GM12874 (cell line): ENCODE measurements at regions not wholly inside any gene's neighbourhood (a gene's known extent, or its start where the extent isn't known, plus 50 kb on each side); places are given as distances from the start of the nearest gene placed in this dataset.

Experiments
- TF ChIP-seq, protein P1 (sequence below): IDR thresholded peaks from 2 replicates; pipeline ENCODE4 v1.5.1; 2011; ENCODE audit warnings: low read depth, mild to moderate bottlenecking, control low read depth, low read length, moderate library complexity; ENCODE audit not compliant: insufficient read depth

DNA sequence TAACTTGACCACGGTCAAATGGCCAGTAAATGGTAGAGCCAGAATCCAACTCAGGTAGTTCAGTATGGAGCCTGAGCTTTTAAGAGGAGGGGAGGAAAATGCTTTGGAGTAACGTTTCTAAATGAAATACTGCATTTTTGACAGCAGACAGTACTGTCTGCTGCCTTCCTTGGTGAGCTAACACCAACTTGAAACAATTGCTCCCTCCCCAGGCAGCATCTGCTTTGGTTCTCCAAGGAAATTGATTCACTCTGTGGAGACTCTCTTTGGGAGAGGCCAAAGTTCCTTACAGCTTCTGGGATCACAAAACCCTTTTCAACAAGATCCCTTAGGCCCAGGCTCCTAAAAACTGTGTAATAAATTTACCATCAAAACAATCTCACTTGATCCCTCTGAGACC lies 75.2 kb upstream of the SSBP2 start:
- TF ChIP-seq, protein P1, sequence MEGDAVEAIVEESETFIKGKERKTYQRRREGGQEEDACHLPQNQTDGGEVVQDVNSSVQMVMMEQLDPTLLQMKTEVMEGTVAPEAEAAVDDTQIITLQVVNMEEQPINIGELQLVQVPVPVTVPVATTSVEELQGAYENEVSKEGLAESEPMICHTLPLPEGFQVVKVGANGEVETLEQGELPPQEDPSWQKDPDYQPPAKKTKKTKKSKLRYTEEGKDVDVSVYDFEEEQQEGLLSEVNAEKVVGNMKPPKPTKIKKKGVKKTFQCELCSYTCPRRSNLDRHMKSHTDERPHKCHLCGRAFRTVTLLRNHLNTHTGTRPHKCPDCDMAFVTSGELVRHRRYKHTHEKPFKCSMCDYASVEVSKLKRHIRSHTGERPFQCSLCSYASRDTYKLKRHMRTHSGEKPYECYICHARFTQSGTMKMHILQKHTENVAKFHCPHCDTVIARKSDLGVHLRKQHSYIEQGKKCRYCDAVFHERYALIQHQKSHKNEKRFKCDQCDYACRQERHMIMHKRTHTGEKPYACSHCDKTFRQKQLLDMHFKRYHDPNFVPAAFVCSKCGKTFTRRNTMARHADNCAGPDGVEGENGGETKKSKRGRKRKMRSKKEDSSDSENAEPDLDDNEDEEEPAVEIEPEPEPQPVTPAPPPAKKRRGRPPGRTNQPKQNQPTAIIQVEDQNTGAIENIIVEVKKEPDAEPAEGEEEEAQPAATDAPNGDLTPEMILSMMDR: no peak

DNA sequence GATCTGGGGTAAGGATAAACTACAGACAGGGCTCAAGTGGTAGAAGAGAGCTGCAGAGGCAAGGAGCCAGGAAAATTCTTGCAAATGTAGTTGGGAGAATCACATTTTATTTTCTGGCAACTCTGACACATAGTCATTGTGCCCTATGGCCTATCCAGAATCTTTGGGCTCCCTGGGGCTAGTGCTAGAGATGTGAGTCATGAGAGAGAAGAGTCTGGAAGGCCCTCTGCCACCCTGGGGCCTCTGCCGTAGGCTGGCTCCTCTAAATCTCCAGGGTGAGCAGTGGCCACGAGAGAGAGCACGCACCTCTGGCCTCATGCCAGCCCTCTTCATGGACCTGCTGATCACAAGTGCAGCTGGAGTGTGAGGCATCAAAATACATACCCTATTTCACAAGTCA lies 74.3 kb upstream of the SSBP2 start:
- TF ChIP-seq, protein P1: no peak

DNA sequence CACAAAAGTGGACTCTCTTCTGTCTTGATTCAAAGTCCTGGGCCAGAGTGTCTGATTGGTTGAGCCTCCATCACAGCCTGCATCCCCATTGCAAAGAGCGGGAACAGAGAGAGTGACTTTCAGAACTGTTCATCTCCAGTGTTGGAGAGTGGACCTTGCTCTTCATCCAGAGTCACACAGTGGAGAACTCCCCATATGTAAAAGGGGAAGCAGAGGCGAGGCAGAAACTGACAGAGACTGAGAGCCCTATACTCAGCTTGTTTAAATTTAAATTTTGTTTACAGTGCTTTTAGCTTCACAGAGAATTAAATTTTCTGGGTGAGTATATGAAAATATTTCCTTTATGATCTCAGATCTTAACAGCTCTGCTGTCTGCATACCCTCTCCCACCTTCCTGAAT lies 70.0 kb upstream of the SSBP2 start:
- TF ChIP-seq, protein P1: no peak

DNA sequence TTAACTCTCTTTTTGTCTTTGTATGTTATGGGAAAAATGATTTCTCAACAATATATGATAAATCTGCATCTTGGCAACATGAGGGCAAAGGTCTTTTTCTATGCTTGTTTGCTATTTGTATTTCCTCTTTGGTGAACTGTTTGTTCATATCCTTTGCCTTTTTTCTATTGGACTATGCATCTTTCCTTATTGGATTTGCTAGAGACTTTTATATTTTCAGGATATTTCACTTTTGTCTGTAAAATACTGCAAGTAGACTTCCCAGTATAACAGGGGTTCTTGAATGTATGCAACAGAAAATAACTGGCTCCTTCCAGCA lies 69.4 kb upstream of the SSBP2 start:
- TF ChIP-seq, protein P1: no peak

DNA sequence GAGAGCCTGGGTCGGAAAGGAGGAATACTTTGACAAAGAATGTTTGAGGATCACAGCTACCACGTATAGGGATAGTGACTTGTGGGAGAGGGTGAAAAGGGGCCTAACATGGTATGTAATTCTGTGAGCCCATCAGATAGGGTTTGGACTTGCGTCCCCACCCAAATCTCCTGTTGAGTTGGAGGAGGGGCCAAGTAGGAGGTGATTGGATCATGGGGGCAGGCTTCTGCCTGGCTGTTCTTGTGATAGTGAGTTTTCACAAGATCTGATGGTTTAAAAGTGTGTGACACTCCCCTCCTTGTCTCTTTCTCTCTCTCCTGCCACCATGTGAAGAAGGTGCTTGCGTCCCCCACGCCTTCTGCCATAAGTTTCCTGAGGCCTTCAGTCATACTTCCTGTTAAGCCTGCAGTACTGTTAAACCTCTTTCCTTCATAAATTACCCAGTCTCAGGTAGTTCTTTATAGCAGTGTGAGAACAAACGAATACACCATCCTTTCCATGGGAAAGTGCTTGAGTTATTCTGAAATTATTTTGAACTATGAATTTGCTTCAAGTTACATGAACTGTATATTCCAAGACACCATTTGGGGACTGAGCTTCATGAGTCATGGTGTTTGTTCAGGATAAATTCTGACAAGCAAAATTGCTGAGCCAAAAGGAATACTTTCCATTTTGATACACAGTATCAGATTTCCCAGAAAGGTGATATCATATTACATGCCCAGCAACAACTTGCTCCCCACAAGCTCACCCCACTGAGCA lies 68.8 kb upstream of the SSBP2 start:
- TF ChIP-seq, protein P1: no peak

DNA sequence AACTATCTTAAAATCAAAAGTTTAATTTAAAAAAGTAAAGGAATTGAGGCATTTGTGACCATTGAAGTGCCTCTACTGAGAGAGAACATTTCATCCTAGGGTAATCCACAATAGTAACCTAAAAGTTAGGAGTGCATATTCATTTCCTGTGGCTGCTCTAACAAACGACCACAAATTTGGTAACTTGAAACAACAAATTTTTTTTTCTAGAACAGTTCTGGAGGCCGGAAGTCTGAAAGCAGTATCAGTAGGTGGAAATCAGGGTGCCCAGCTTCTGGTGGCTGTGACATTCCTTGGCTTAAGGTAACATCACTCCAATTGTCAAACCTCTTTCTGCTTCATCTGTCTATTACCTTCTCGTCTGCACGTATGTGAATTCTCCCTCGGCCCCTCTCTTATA lies 67.1 kb upstream of the SSBP2 start:
- TF ChIP-seq, protein P1: no peak

DNA sequence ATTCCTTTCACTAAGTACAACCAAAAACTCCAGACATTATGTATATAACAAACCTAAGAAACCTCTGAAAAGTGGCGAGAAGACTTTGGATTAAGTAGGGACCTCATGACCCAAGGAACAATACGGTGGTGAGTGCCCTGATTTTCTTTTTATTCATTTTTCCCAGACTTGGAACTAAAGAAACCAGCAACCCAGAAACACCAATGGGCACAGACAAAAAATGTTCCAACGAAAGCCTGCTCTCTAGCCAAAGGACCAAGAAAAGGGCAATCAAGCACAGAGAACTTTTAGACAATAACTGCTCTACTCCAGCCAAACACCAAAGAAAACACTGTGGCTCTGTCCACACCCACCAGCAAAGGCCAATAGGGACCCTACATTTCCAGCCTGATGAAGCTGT lies 66.2 kb upstream of the SSBP2 start:
- TF ChIP-seq, protein P1: no peak

DNA sequence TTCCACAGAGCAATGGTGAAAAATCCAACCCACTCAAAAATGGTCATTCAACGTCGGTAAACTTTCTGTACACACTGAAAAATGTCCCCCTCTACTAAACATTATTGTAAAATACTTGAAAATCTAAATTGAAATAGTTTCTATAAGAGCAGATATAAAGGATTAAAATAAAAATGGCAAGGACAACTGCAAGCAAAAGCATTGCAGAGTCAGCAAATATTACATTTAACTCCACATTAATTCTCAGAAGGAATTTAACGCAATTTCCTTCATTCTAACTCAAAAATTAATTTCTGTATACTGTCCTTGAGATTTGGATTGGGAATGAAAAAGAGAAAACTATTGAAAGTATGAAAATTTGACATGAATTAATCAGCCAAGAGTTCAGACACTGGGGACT lies 64.4 kb upstream of the SSBP2 start:
- TF ChIP-seq, protein P1: no peak
